Peyer's patch (tissue), 4 donors: ENCODE measurements at regions not wholly inside any gene's neighbourhood (a gene's known extent, or its start where the extent isn't known, plus 50 kb on each side); places are given as distances from the start of the nearest gene placed in this dataset.
"Not testable (repeated sequence)": the region's sequence is repeated elsewhere in the genome, so short reads cannot be mapped to it uniquely, and the experiment has no call there.

Source experiments
- DNase-seq, 3 donors: peaks; one replicate each; pipeline ENCODE4 v3.0.0-alpha.2; 2017 to 2019
- H3K27ac ChIP-seq, 4 donors: fragments of 200-600 bp; sonication (generic); one replicate each; pipeline ENCODE4 v1.5.1; 2016 to 2019
- H3K27me3 ChIP-seq, 2 donors: fragments of 200-600 bp; sonication (generic); one replicate each; pipeline ENCODE4 v1.5.1; 2019
- H3K36me3 ChIP-seq, 3 donors: fragments of 200-600 bp; sonication (generic); one replicate each; pipeline ENCODE4 v1.5.1; 2016 to 2019
- H3K4me1 ChIP-seq, 4 donors: fragments of 200-600 bp; sonication (generic); one replicate each; pipeline ENCODE4 v1.5.1; 2016 to 2019
- H3K4me3 ChIP-seq, 4 donors: fragments of 200-600 bp; sonication (generic); 1 replicate in 3 of 4; 2 replicates in 1 of 4; pipeline ENCODE4 v1.5.1; 2016 to 2019; ENCODE audit warnings: mild to moderate bottlenecking in 1 of 4
- H3K9me3 ChIP-seq, 4 donors: fragments of 200-600 bp; sonication (generic); one replicate each; pipeline ENCODE4 v1.5.1; 2016 to 2019; ENCODE audit warnings: mild to moderate bottlenecking in 1 of 4
- POLR2A ChIP-seq, 2 donors: fragments of 450-650 bp; IDR thresholded peaks; one replicate each; pipeline ENCODE4 v1.5.1; 2017; ENCODE audit warnings: antibody characterized with exemption in 2 of 2, mild to moderate bottlenecking in 2 of 2, moderate library complexity in 2 of 2
- TF ChIP-seq, protein P1 (sequence below), 6 experiments: fragments of 450-650 bp in 4 of 6; fragments of 200-600 bp in 2 of 6; sonication (generic) in 1 of 6; IDR thresholded peaks; one replicate each; pipeline ENCODE4 v1.5.1; 2017 to 2019; ENCODE audit warnings: antibody characterized with exemption in 6 of 6, mild to moderate bottlenecking in 3 of 6, moderate library complexity in 1 of 6

DNA sequence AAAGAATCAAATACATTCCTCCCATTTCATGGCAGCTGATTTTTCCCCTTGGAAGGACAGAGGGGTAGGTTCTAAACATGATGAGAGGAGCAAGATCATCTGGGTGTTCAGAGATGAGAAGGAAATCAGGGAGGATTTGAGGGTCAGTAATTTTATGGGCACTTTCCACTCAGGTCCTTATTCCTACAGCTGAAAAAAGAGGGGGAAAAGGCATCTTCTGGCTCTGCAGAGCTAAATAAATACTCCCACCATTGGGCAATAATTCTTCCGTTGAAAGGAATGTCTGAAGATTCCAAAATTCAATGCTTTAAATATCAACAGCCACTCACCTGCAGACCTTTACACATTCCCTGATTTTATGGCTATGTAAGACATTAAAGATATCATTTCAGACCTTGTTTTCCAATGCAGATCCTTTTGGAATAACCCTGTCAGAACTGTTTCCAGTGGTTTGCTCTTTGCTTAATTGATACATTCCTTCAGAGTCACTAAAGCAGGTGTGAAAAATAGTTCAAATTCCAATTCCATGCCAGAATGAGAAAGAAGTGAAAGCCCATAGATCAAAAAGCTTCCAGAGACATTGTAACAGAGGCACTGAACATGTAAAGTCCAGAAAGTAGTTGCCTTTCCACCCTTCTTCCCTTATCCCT is 233.3 kb upstream of the KRR1 start:
- H3K4me3 ChIP-seq, result no peak overlapping the region
- no peaks in the 10 kb centered on the region for H3K27me3 ChIP-seq
- no peaks in the 10 kb centered on the region for H3K9me3 ChIP-seq
- H3K36me3 ChIP-seq, result no peaks in the 10 kb centered on the region
- H3K4me1 ChIP-seq, result no peaks in the 10 kb centered on the region
- H3K27ac ChIP-seq, result no peak overlapping the region
- no peak for TF ChIP-seq POLR2A (IDR thresholded peaks at IDR 0.05)
- TF ChIP-seq, protein P1, sequence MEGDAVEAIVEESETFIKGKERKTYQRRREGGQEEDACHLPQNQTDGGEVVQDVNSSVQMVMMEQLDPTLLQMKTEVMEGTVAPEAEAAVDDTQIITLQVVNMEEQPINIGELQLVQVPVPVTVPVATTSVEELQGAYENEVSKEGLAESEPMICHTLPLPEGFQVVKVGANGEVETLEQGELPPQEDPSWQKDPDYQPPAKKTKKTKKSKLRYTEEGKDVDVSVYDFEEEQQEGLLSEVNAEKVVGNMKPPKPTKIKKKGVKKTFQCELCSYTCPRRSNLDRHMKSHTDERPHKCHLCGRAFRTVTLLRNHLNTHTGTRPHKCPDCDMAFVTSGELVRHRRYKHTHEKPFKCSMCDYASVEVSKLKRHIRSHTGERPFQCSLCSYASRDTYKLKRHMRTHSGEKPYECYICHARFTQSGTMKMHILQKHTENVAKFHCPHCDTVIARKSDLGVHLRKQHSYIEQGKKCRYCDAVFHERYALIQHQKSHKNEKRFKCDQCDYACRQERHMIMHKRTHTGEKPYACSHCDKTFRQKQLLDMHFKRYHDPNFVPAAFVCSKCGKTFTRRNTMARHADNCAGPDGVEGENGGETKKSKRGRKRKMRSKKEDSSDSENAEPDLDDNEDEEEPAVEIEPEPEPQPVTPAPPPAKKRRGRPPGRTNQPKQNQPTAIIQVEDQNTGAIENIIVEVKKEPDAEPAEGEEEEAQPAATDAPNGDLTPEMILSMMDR (IDR thresholded peaks at IDR 0.05), result no peak
- no peak for DNase-seq

DNA sequence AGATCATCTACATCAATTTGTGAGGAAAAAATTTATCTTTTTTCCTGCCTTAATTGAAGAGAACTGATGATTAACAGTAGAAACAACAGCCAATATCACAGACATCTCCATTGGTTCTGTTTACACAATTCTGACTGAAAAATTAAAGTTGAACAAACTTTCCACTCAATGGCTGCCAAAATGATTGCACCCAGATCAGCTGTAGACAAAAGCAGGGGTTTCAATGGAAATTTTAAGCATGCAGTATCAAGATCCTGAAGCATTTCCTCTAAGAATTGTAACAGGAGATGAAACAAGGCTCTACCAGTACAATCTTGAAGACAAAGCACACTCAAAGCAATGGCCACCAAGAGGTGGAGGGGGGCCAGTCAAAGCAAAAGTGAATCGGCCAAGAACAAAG is 231.6 kb upstream of the KRR1 start:
- no peaks in the 10 kb centered on the region for H3K4me1 ChIP-seq
- TF ChIP-seq POLR2A (IDR thresholded peaks at IDR 0.05), result no peak
- TF ChIP-seq, protein P1 (IDR thresholded peaks at IDR 0.05), result no peak
- H3K4me3 ChIP-seq, result no peak overlapping the region
- no peaks in the 10 kb centered on the region for H3K36me3 ChIP-seq
- no peaks in the 10 kb centered on the region for H3K9me3 ChIP-seq
- no peak for DNase-seq
- H3K27ac ChIP-seq, result no peak overlapping the region
- H3K27me3 ChIP-seq, result no peaks in the 10 kb centered on the region

DNA sequence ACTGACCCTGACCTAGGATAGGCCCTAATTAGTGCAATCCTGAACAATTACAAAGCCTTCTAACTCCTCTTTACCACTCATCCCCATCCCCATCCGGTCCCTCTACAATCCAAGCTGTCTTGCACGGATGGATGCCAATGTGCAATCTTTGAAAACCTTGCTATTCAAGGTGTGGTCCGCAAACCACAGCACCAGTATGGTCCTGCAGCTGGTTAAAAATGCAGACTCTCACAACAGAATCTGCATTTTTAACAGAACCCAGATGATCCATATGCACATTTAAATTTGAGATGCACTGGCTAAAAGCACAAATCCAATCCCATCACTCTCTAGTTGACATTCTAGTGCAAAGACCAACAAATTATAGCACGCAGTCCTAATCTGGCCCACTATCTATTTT is 230.6 kb upstream of the KRR1 start:
- H3K27me3 ChIP-seq, result no peaks in the 10 kb centered on the region
- H3K27ac ChIP-seq, result no peak overlapping the region
- no peaks in the 10 kb centered on the region for H3K4me1 ChIP-seq
- TF ChIP-seq, protein P1 (IDR thresholded peaks at IDR 0.05), result no peak
- TF ChIP-seq POLR2A (IDR thresholded peaks at IDR 0.05), result no peak
- H3K4me3 ChIP-seq, result no peak overlapping the region
- H3K36me3 ChIP-seq, result no peaks in the 10 kb centered on the region
- no peak for DNase-seq
- H3K9me3 ChIP-seq, result no peaks in the 10 kb centered on the region

DNA sequence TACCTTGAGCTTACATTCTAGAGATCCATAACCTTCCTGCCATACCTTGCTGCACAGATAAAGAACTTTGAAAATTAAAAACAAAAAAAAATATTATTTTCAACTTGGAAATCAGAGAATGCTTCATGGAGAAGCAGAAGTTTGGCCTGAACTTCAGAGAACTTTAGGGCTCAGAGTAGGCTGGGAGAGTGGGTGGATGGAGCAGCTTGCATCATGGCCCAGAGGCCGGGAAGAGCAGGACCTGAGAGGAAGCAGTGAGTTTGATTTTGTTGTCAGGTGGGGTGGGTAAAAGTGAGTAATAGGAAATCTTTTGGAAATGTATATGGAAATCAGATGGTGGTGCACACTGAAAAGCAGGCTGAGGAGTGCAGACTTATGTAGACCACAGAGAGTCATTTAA is 228.5 kb upstream of the KRR1 start:
- Histone ChIP-seq H3K9me3 (no peaks in the 10 kb centered on the region), H3K4me1 (no peaks in the 10 kb centered on the region), H3K27ac (no peak overlapping the region), H3K27me3 (no peaks in the 10 kb centered on the region), H3K36me3 (no peaks in the 10 kb centered on the region), H3K4me3 (no peak overlapping the region)
- no peak for DNase-seq
- TF ChIP-seq, protein P1 (IDR thresholded peaks at IDR 0.05), result no peak
- no peak for TF ChIP-seq POLR2A (IDR thresholded peaks at IDR 0.05)

DNA sequence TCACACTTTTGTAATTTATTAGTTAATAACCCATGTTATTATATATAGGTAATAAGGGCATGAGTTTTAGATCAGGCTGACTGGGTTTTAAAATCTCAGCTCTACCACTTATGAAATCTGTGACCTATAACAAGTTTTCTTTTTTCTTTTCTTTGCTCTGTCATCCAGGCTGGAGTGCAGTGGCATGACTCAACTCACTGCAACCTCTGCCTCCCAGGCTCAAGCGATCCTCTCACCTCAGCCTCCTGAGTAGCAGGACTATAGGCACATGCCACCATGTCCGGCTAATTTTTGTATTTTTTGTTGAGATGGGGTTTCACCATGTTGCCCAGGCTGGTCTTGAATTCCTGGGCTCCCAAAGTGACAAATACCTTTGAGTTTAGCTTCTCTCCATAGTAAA is 227.7 kb upstream of the KRR1 start:
- not testable (repeated sequence) for H3K9me3 ChIP-seq, H3K4me1 ChIP-seq, H3K27me3 ChIP-seq, H3K27ac ChIP-seq, H3K4me3 ChIP-seq, DNase-seq, H3K36me3 ChIP-seq

DNA sequence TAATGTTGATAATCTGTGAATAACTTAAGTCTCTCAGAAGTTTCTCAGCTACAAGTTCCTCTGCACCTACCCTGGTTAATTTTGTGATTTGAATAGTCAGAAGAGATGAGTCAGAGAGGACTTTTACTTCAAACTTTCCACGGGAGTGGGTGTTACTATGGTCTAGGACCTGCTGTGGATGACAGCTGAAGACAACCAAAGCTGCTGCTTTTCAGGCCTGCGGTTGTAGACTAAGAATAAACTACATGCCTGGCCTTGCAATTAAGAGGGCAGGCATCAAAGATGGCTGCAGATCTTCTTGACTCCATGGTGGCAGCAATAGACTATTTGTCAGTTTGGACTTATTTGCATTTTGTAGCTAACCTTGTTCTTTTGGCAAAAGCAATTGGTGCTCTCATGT is 227.1 kb upstream of the KRR1 start:
- DNase-seq, result no peak
- no peak for TF ChIP-seq POLR2A (IDR thresholded peaks at IDR 0.05)
- TF ChIP-seq, protein P1 (IDR thresholded peaks at IDR 0.05), result no peak
- Histone ChIP-seq H3K27ac (no peak overlapping the region), H3K27me3 (no peaks in the 10 kb centered on the region), H3K9me3 (no peaks in the 10 kb centered on the region), H3K4me3 (no peak overlapping the region), H3K36me3 (no peaks in the 10 kb centered on the region), H3K4me1 (no peaks in the 10 kb centered on the region)
